Prostate gland (tissue), 2 donors: ENCODE measurements at regions not wholly inside any gene's neighbourhood (a gene's known extent, or its start where the extent isn't known, plus 50 kb on each side); places are given as distances from the start of the nearest gene placed in this dataset.

Source experiments
- POLR2A ChIP-seq: fragments of 450-650 bp; IDR thresholded peaks from one replicate; pipeline ENCODE4 v1.6.1; 2016; ENCODE audit warnings: antibody characterized with exemption, mild to moderate bottlenecking
- TF ChIP-seq, protein P1 (sequence below), 4 experiments: fragments of 200-600 bp in 2 of 4; fragments of 450-650 bp in 2 of 4; sonication (generic) in 2 of 4; IDR thresholded peaks; 1 replicate in 3 of 4; 2 replicates in 1 of 4; pipeline ENCODE4 v1.5.1; 2016 to 2019; ENCODE audit warnings: antibody characterized with exemption in 4 of 4, mild to moderate bottlenecking in 2 of 4, moderate library complexity in 2 of 4

DNA sequence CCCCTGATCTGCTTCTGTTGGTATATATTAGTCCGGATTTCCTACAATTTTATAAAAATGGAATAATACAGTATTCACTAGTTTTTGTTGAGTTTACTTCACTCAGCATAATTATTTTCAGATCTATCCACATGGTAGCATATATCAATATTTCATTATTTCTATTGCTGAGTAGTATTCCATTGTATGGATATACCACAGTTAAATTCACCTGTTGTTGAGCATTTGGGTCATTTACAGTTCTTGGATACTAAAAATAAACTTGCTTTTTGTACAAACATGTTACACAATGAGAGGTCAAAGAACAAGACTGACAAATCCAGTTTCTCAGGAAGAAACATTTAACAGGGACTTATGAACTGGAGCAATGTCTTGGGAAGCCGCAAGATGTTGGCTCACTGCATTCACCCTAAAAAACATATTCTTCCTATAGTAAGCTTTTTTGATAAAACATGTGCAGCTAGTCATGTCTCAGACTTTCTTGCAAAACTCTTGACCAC is 126.9 kb upstream of the HS3ST2 start:
- TF ChIP-seq, protein P1, sequence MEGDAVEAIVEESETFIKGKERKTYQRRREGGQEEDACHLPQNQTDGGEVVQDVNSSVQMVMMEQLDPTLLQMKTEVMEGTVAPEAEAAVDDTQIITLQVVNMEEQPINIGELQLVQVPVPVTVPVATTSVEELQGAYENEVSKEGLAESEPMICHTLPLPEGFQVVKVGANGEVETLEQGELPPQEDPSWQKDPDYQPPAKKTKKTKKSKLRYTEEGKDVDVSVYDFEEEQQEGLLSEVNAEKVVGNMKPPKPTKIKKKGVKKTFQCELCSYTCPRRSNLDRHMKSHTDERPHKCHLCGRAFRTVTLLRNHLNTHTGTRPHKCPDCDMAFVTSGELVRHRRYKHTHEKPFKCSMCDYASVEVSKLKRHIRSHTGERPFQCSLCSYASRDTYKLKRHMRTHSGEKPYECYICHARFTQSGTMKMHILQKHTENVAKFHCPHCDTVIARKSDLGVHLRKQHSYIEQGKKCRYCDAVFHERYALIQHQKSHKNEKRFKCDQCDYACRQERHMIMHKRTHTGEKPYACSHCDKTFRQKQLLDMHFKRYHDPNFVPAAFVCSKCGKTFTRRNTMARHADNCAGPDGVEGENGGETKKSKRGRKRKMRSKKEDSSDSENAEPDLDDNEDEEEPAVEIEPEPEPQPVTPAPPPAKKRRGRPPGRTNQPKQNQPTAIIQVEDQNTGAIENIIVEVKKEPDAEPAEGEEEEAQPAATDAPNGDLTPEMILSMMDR (IDR thresholded peaks at IDR 0.05): no peak
- no peak for TF ChIP-seq POLR2A
